ENCODE measurements at regions not wholly inside any gene's neighbourhood (a gene's known extent, or its start where the extent isn't known, plus 50 kb on each side); places are given as distances from the start of the nearest gene placed in this dataset.

DNA sequence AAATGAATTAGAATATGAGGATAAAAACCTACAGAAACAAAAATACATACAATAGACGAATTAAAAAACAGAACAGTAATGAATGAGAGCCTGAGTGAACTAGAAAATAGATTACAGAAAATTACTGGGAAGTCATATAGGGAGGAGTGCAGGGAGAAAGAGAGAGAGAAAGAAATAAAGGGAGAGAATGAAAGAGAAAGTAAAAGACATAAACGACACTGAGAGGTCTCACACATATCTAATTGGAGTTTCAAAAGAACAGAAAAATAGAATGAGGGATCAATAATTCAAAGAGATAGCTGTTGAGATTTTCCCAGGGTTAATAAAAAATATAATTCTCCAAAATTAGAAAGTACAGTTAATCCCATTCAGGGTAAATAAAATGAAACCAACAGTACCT is 156.4 kb upstream of the FTMT start:
- no peak for DNase-seq (ENCODE audit: low read depth in 3 of 3, low spot score in 2 of 3)

- no peak for DNase-seq (ENCODE audit: low read depth in 3 of 3, low spot score in 2 of 3)
Observed at GRCh38 chr5:121698690-121699089, 153.0 kb upstream of the FTMT start.

DNA sequence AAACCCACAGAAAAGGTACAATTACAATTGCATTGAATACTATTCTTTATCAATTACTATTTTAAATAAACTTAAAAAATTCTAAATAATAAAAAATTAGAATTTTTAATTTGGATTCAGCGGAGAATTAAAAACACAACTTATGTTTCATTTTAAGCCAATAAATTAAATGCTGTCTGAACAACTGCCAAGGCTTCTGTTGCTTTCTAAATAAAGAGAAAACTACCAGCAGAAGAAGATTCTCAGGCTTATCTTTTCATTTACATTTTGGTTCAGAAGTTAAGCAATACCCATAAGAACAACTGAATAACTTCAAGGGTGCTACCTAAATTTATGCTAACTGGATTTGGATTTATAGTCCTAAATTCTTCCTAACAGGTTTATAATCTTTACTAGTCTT is 150.0 kb upstream of the FTMT start:
- DNase-seq (ENCODE audit: low read depth in 3 of 3, low spot score in 2 of 3): no peak

DNA sequence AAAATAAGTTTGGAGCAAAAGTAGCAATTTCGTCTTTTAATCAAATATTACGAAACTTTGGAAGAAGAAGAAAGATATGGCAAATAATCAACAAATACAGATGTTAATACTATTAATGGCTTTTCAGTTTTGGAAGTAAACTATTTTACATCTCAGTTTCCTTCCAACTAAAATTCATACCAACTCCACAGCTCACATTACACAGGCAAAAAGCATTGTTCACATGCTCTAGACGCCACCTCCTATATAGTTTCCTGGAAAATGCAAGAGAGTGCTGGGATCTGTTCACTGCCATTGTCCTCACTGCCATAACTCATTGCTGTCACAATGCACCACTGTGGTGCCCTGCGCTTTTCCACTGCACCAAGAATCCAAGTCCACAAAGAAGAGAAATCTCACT is 149.0 kb upstream of the FTMT start:
- DNase-seq (ENCODE audit: low read depth in 3 of 3, low spot score in 2 of 3): no peak

DNA sequence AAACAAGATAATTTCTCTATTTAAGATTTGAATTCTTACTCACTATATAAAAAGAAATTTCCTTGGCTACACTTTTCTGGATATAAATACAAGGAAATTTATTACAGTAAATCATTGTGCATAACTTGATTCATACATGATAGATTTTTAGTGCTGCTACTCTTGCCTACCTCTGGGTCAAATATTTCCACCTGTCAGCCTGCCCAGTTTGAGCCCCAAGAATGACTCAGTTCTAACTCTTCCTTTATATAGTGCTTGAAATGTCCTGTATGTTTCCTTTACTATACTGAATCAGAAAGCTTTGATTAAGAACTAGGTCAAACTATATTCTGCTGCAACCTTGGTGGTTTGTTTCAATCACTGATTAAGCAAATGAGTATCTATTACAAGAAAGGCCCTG is 147.4 kb upstream of the FTMT start:
- DNase-seq (ENCODE audit: low read depth in 3 of 3, low spot score in 2 of 3): no peak

DNA sequence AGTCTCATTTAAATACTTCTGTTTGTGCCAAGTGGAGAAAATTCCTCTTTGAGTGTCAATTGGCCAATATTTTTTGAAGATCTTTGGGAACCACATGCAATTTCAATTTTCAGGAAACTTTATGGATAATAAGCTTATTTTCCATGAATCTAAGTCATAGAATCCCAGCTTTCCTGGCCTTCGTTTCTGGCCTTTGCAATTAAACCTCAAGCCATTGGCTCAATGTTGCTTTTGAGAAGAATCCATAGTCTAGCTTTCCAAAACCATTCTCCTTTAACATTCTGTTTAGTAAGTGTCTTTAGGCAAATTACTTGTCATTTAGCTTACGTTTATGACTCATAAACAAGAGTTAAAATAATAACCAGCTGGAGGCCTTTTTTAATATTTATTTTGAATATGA is 145.0 kb upstream of the FTMT start:
- DNase-seq (ENCODE audit: low read depth in 3 of 3, low spot score in 2 of 3): no peak

DNA sequence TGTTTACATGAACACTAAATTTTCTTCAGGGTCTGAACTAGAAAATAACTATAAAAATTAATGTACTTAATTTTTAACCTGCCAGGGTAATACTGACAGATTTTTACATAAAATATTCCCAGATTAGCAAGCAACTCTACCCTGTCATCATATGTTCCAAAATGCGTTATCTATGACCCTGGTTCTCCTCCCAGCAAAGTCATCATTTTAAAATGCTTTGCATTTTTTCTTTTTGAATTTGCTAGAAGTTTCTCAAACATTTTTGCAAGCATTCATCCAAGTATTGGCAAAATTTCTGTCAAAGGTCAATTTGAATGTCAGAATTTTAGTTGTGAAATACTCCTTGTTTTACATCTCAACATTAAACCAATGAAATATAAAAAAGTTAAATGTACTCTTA is 144.5 kb upstream of the FTMT start:
- no peak for DNase-seq (ENCODE audit: low read depth in 3 of 3, low spot score in 2 of 3)

- no peak for DNase-seq (ENCODE audit: low read depth in 3 of 3, low spot score in 2 of 3)
Observed at GRCh38 chr5:121711416-121711815, 140.3 kb upstream of the FTMT start.

- no peak for DNase-seq (ENCODE audit: low read depth in 3 of 3, low spot score in 2 of 3)
Observed at GRCh38 chr5:121719255-121719654, 132.4 kb upstream of the FTMT start.

DNA sequence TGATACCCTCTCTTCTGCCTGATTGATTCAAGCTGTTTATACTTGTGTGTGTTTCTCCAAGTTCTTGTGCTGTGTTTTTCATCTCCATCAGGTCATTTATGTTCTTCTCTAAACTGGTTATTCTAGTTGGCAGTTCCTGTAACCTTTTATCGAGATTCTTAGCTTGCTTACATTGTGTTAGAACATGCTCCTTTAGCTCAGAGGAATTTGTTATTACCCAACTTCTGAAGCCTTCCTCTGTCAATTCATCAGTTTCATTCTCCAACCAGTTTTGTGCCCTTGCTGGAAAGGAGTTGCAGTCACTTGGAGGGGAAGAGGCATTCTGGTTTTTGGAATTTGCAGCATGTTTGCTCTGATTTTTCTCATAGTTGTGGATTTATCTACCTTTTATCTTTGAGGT is 126.2 kb upstream of the FTMT start:
- no peak for DNase-seq (ENCODE audit: low read depth in 3 of 3, low spot score in 2 of 3)

DNA sequence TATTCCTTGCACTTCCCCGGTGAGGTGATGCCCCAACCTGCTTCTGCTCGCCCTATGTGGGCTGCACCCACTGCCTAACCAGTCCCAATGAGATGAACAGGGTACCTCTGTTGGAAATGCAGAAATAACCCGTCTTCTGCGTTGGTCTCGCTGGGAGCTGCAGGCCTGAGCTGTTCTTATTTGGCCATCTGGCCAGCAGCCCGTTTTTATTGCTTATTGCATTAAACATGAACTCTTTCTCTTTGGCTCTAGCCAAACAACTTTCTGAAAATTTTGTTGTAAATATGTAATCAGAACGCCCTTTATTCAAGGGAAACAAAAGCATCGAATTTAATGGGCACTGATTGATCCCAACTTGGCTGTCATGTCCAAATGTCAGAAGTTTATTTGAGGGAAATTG is 124.7 kb upstream of the FTMT start:
- DNase-seq (ENCODE audit: low read depth in 3 of 3, low spot score in 2 of 3): no peak

DNA sequence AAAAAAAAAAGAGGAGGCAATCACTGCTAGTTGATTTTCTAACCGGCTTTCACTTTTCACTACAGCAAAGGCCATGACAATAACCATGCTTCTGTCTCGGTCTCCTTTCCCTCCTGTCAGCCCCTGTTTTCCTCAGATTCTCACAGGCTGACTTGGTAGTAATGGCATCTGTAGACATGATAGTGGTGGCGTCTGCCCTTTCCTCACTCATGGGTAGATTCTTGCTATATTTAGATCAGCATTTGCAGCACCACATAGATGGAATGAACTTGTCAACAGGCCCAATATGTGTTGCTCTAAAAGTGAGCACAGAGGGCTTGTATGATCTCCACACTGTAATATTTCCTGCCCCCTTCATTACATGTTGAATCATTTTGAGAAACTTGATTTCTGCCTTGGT is 120.3 kb upstream of the FTMT start:
- no peak for DNase-seq (ENCODE audit: low read depth in 3 of 3, low spot score in 2 of 3)

DNA sequence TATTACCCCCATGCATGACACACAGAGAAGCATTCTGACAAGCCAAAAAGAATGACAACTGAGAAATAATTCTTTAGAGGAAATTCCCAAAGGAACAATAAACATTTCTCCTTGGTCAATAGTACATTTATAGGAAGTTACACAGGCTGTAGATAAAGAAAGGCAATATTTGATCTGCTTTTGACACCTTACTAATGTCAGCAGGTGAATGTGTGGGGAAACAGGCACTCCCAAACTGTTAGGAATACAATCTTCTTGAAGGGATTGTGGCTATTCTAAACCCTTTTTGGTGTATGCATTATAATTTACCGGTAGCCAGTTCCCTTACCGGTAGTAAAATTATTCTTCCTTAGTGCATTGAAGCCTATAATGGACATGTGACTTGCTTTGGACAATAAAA is 116.1 kb upstream of the FTMT start:
- no peak for DNase-seq (ENCODE audit: low read depth in 3 of 3, low spot score in 2 of 3)

DNA sequence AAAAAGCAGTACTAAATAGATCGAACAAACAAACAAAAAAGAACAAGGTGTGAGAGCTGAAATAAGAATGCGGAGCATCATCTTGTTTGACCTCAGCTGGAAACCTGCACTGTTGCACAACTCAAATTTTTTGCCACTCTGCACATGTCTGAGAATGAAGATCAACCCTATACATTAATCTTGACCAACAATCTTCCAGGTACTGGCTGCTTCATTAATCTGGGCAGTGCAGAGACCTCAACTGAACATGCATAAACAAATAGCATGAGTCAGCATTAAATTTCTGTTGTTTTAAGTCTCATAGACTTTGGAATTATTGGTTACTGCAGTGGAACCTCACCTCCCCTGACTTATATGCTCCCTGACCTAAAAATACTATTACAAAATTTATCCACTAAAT is 114.6 kb upstream of the FTMT start:
- no peak for DNase-seq (ENCODE audit: low read depth in 3 of 3, low spot score in 2 of 3)

DNA sequence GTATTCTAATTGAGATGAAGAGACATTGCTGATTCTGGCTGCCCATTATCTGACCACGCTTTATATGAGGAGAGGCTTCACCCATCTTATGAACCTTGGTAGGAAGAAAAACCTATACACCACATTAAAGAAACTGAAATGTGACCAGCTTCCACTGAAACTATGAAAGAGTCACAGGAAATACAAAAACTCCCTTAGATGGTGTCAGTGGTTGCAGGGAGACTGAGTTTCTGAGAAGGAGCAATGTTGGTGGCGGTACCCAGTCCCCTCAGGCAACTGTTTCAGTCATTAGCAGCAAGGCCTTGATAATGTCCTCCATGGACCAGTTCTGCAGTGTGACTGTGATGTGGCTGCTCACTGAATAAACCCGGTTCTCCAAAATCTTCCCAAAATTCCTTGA is 110.5 kb upstream of the FTMT start:
- no peak for DNase-seq (ENCODE audit: low read depth in 3 of 3, low spot score in 2 of 3)

- DNase-seq (ENCODE audit: low read depth in 3 of 3, low spot score in 2 of 3): no peak
Observed at GRCh38 chr5:121744577-121744976, 107.1 kb upstream of the FTMT start.

- no peak for DNase-seq (ENCODE audit: low read depth in 3 of 3, low spot score in 2 of 3)
Observed at GRCh38 chr5:121745407-121745806, 106.3 kb upstream of the FTMT start.

DNA sequence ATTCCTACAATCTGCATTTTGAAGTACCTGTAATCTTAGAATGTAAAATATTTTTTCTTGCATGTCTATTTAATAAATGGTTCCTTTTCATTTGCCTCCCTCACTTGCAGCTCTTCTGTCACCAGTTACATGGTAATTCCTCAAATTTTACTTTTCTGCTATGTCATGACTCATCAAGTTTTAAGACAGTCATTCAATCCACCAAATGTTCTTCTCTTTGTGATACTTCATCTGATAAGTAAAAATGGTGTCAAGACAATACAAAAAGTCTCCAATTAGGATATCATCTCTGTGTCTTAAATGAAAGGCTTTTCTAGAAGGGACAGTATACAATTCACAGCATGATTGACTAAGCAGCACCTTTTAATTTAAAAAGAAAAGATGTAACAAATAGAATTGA is 104.9 kb upstream of the FTMT start:
- no peak for DNase-seq (ENCODE audit: low read depth in 3 of 3, low spot score in 2 of 3)

DNA sequence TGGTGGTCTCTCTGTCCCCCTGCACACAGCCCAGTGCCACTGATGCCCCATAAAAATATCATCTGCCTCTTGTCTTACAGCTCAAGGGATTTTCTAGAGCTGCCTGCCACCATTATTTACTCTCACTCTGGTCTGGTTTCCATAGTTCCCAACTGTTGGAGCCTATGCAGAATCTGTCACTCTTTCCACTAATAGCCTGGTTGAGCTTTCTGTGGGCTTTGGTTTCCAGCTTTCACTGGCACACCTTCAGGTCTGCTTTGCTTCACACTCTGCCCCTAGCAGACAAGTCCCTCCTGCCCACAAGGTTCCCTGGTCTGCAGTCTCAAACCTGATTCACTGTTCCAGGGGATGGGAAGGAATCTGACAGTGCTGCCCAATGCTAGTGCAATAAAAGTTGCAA is 103.0 kb upstream of the FTMT start:
- no peak for DNase-seq (ENCODE audit: low read depth in 3 of 3, low spot score in 2 of 3)

DNA sequence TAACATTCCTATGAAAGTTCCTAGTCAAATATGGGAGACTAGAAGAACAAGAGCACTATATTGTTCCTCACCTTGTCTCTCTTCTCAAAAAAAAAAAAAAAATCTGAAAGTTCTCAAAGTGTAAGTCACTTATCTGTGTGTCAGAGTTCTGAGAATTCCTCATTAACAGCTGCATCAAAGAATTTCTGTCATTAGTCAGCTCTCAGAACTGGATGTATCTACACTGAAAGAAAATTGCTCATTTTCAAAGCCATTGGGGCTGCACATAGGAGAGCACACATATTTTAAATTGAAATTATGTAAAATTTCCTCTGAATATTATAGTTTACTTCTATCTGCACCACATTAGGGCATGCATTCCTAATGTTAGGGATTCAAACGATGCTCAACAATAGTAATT is 99.5 kb upstream of the FTMT start:
- no peak for DNase-seq (ENCODE audit: low read depth in 3 of 3, low spot score in 2 of 3)

DNA sequence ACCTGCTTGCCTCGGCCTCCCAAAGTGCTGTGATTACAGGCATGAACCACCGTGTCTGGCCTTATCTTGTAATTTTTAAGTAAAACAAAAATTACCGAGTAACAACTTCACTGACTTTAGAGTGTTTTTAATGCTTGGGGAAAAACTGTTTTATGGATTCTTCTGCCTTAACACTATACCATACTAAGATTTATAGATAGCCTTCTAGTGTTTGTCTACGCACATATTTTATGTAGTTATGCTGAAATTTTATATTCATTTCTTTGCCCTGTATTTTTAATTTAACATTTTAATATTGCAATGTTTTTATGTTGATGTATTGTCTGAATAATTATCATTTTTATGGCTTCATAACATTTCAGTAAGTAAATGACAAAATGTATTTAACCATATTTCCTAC is 96.4 kb upstream of the FTMT start:
- DNase-seq (ENCODE audit: low read depth in 3 of 3, low spot score in 2 of 3): no peak

DNA sequence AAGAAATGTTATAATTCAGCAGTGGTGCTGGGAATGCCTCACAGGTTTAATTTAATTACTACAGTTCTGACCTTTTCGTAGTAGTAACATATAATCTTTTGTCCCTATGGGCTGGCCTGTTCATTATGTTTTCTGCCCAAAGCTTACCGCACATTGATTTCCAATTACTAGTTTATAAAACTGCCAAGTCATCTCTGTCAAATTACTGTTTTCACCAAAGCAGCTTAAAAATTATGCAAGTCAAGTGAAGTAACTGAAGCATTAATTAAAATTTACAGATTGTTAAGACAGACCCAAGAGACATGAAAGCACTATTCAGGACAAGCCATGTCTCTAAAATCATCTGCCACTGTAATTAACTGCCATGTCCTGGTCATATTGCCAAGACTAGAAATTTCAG is 93.9 kb upstream of the FTMT start:
- no peak for DNase-seq (ENCODE audit: low read depth in 3 of 3, low spot score in 2 of 3)

DNA sequence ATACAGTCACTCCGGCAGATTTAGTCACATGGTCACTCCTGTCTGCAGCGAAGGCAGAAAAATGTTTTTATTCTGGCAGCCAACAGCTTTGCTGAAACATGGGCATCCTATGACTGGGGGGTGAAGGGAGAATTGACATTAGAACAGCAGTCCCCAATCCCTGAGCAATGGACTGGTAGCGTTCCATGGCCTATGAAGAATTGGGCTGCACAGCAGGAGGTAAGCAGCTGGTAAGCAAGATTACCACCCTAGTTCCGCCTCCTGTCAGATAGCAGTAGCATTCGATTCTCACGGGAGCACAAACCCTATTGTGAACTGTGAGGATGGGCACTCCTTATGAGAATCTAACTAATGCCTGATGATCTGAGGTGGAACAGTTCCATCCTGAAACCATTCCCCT is 93.1 kb upstream of the FTMT start:
- no peak for DNase-seq (ENCODE audit: low read depth in 3 of 3, low spot score in 2 of 3)

DNA sequence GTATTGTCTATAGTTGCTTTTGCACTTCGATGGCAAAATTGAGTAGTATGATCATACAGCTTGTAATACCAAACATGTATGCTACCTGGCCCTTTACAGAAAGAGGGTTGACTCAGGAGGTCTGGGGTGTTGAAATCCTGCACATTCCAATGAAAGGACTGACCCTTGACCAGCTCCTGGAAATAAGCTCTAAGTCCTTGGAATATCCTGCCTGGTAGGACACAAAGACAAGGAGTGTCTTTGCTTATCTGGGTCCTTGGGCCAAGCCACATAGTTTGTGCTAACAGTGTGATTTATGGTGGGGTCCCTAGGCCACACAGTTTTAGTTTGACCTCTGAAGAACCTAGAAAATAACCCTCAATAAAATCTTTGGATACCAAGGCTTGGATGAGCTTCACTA is 89.3 kb upstream of the FTMT start:
- DNase-seq (ENCODE audit: low read depth in 3 of 3, low spot score in 2 of 3): no peak

All from right renal cortex interstitium (tissue), 3 donors.